Activated CD4-positive, alpha-beta T cell treated with anti-CD3 and anti-CD28 coated beads for 4 hours (primary cell): ENCODE measurements at regions not wholly inside any gene's neighbourhood (a gene's known extent, or its start where the extent isn't known, plus 50 kb on each side); places are given as distances from the start of the nearest gene placed in this dataset.

ENCODE experiments used
- DNase-seq, 2 donors: peaks; one replicate each; pipeline ENCODE4 v3.0.0-alpha.2; 2020

GRCh38 chr5:136682986-136683385, 317.6 kb upstream of the TRPC7 start:
- DNase-seq, result no peak

GRCh38 chr5:136679233-136679632, 313.9 kb upstream of the TRPC7 start:
- DNase-seq, result no peak

- DNase-seq, result no peak
These were observed 311.9 kb upstream of the TRPC7 start for GRCh38 chr5:136677217-136677616.

GRCh38 chr5:136676685-136677084, 311.3 kb upstream of the TRPC7 start:
- no peak for DNase-seq

GRCh38 chr5:136675769-136676168, 310.4 kb upstream of the TRPC7 start:
- no peak for DNase-seq

- DNase-seq, result no peak
These were observed 308.8 kb upstream of the TRPC7 start for GRCh38 chr5:136674178-136674577.

- no peak for DNase-seq
These were observed 302.4 kb upstream of the TRPC7 start for GRCh38 chr5:136667789-136668188.

GRCh38 chr5:136666970-136667620, 301.8 kb upstream of the TRPC7 start:
- DNase-seq, result no peak

GRCh38 chr5:136665331-136665730, 300.0 kb upstream of the TRPC7 start:
- no peak for DNase-seq

GRCh38 chr5:136661026-136661425, 295.7 kb upstream of the TRPC7 start:
- no peak for DNase-seq

GRCh38 chr5:136656811-136657210, 291.5 kb upstream of the TRPC7 start:
- DNase-seq, result no peak

GRCh38 chr5:136655468-136655867, 290.1 kb upstream of the TRPC7 start:
- DNase-seq, result no peak

- DNase-seq, result no peak
These were observed 281.6 kb upstream of the TRPC7 start for GRCh38 chr5:136646915-136647314.

- DNase-seq, result no peak
These were observed 277.6 kb upstream of the TRPC7 start for GRCh38 chr5:136642976-136643375.

GRCh38 chr5:136639616-136640015, 274.3 kb upstream of the TRPC7 start:
- DNase-seq, result no peak

GRCh38 chr5:136638084-136638483, 272.7 kb upstream of the TRPC7 start:
- no peak for DNase-seq

- DNase-seq, result no peak
These were observed 270.7 kb upstream of the TRPC7 start for GRCh38 chr5:136636001-136636400.

GRCh38 chr5:136631186-136631585, 265.8 kb upstream of the TRPC7 start:
- DNase-seq, result no peak

- DNase-seq, result no peak
These were observed 263.9 kb upstream of the TRPC7 start for GRCh38 chr5:136629125-136629792.

GRCh38 chr5:136626531-136626930, 261.2 kb upstream of the TRPC7 start:
- no peak for DNase-seq

GRCh38 chr5:136622747-136623146, 257.4 kb upstream of the TRPC7 start:
- no peak for DNase-seq

GRCh38 chr5:136621743-136622142, 256.4 kb upstream of the TRPC7 start:
- no peak for DNase-seq

GRCh38 chr5:136620621-136621020, 255.3 kb upstream of the TRPC7 start:
- DNase-seq, result no peak

- no peak for DNase-seq
These were observed 254.7 kb upstream of the TRPC7 start for GRCh38 chr5:136620016-136620419.

- no peak for DNase-seq
These were observed 254.2 kb upstream of the TRPC7 start for GRCh38 chr5:136619556-136619955.
